HCT116 (cell line): ENCODE measurements at regions not wholly inside any gene's neighbourhood (a gene's known extent, or its start where the extent isn't known, plus 50 kb on each side); places are given as distances from the start of the nearest gene placed in this dataset.

Experiments
- ATAC-seq: fragments of 200-7000 bp; cut with Tn5 transposase; 2 replicates; pipeline ENCODE4 v1.9.1; 2020; ENCODE audit warnings: mild to moderate bottlenecking, moderate library complexity
- BruUV-seq: library from RNA; stranded (reverse); fragments of 400-500 nt; replicated peaks from 2 replicates; lab custom pipeline; 2021; lab: Mats Ljungman, UMichigan
- CTCF ChIA-PET: fragments of 300-600 bp; sonication (Branson Sonifier 250); formaldehyde crosslinking; loops from one replicate; lab custom pipeline; 2021; ENCODE audit warnings: antibody characterized with exemption; lab: Charles Lee
- POLR2A ChIA-PET: fragments of 300-600, 350-600 bp; sonication (Branson Sonifier 250); formaldehyde crosslinking; loops from one replicate; lab custom pipeline; 2021; ENCODE audit warnings: antibody characterized with exemption; lab: Charles Lee
- RAD21 ChIA-PET, 2 experiments: fragments of 300-600 bp; sonication (Branson Sonifier 250); formaldehyde crosslinking; loops; one replicate each; lab custom pipeline; 2023; ENCODE audit warnings: low total read pairs in 2 of 2; ENCODE audit not compliant: uncharacterized antibody in 2 of 2, unreplicated experiment in 2 of 2, low non-redundant PET in 1 of 2; lab: Charles Lee
- DNase-seq: peaks from one replicate; pipeline ENCODE4 v3.0.0-alpha.2; 2010; ENCODE audit warnings: low read depth, low spot score
- H2AFZ ChIP-seq: fragments of 200-600 bp; shearing (Covaris generic), sonication (generic); 2 replicates; pipeline ENCODE4 v1.6.1; 2017; ENCODE audit warnings: low read depth, mixed run types, mixed read lengths, antibody characterized with exemption, low read length; ENCODE audit not compliant: poor library complexity, severe bottlenecking
- H3K27ac ChIP-seq: 2 replicates; pipeline ENCODE4 v1.5.1; 2012; ENCODE audit warnings: low read depth, low read length
- H3K27me3 ChIP-seq: fragments of 200-600 bp; sonication (generic); 2 replicates; pipeline ENCODE4 v1.6.1; 2016; ENCODE audit warnings: mixed run types, low read length, mixed read lengths; ENCODE audit not compliant: insufficient read depth
- H3K36me3 ChIP-seq, 2 experiments: fragments of 200-500 bp in 1 of 2; fragments of 200-600 bp in 1 of 2; sonication (Bioruptor generic) in 1 of 2; sonication (generic) in 1 of 2; 2 replicates each; pipeline versions ENCODE4 v1.5.1 to v1.6.1; 2014 to 2016; ENCODE audit warnings: low read length in 2 of 2, inconsistent platforms in 1 of 2, mixed read lengths in 1 of 2, mixed run types in 1 of 2; ENCODE audit not compliant: insufficient read depth in 2 of 2, control insufficient read depth in 1 of 2
- H3K4me1 ChIP-seq, 2 experiments: fragments of 200-600 bp in 1 of 2; sonication (generic) in 1 of 2; 2 replicates each; pipeline versions ENCODE4 v1.5.1 to v1.6.1; 2012 to 2017; ENCODE audit warnings: low read length in 2 of 2, inconsistent platforms in 1 of 2, mild to moderate bottlenecking in 1 of 2, mixed read lengths in 1 of 2, mixed run types in 1 of 2, moderate library complexity in 1 of 2; ENCODE audit not compliant: insufficient read depth in 2 of 2, control insufficient read depth in 1 of 2
- H3K4me2 ChIP-seq: fragments of 200-600 bp; sonication (generic); 2 replicates; pipeline ENCODE4 v1.6.1; 2017; ENCODE audit warnings: mixed run types, low read length, mixed read lengths
- H3K4me3 ChIP-seq, 2 experiments: fragments of 200-600 bp in 1 of 2; sonication (generic) in 1 of 2; replicated peaks in 1 of 2; 2 replicates each; pipeline ENCODE4 v1.5.1; 2011 to 2016; ENCODE audit warnings: low read length in 2 of 2, control low read depth in 1 of 2, low read depth in 1 of 2, mild to moderate bottlenecking in 1 of 2, mixed read lengths in 1 of 2, mixed run types in 1 of 2
- H3K79me2 ChIP-seq: fragments of 200-600 bp; sonication (generic); 2 replicates; pipeline ENCODE4 v1.6.1; 2017; ENCODE audit warnings: mild to moderate bottlenecking, mixed run types, low read length, moderate library complexity, mixed read lengths; ENCODE audit not compliant: insufficient read depth
- H3K9ac ChIP-seq: fragments of 200-600 bp; sonication (generic); 2 replicates; pipeline ENCODE4 v1.6.1; 2016; ENCODE audit warnings: low read length, mixed read lengths
- H3K9me2 ChIP-seq: fragments of 200-600 bp; sonication (generic), shearing (Covaris generic); 2 replicates; pipeline ENCODE4 v1.6.1; 2017; ENCODE audit warnings: mixed run types, mild to moderate bottlenecking, moderate library complexity; ENCODE audit not compliant: insufficient read depth
- H3K9me3 ChIP-seq, 2 experiments: fragments of 200-500 bp in 1 of 2; fragments of 200-600 bp in 1 of 2; sonication (Bioruptor generic) in 1 of 2; sonication (generic) in 1 of 2; 2 replicates each; pipeline ENCODE4 v1.6.1; 2014 to 2017; ENCODE audit warnings: low read length in 2 of 2, mixed read lengths in 2 of 2, inconsistent platforms in 1 of 2, low read depth in 1 of 2, mild to moderate bottlenecking in 1 of 2, mixed run types in 1 of 2, moderate library complexity in 1 of 2; ENCODE audit not compliant: control insufficient read depth in 1 of 2, insufficient read depth in 1 of 2
- H4K20me1 ChIP-seq: fragments of 200-600 bp; sonication (generic), shearing (Covaris generic); 2 replicates; pipeline ENCODE4 v1.6.1; 2017; ENCODE audit warnings: mixed run types, mild to moderate bottlenecking, moderate library complexity; ENCODE audit not compliant: insufficient read depth
- CBX3 ChIP-seq: IDR thresholded peaks from 2 replicates; pipeline ENCODE4 v1.6.1; 2012; ENCODE audit warnings: low read depth
- CEBPB ChIP-seq: IDR thresholded peaks from 2 replicates; pipeline ENCODE4 v1.6.1; 2012; ENCODE audit warnings: low read depth
- EGR1 ChIP-seq: IDR thresholded peaks from 2 replicates; pipeline ENCODE4 v1.6.1; 2012; ENCODE audit warnings: low read depth
- EZH2 ChIP-seq: fragments of 200-600 bp; sonication (generic); IDR thresholded peaks from 2 replicates; pipeline ENCODE4 v1.6.1; 2017; ENCODE audit warnings: antibody characterized with exemption, mixed run types
- EZH2phosphoT487 ChIP-seq: fragments of 200-600 bp; IDR thresholded peaks from 2 replicates; pipeline ENCODE4 v1.6.1; 2018; ENCODE audit warnings: antibody characterized with exemption, borderline replicate concordance
- FOSL1 ChIP-seq: IDR thresholded peaks from 2 replicates; pipeline ENCODE4 v1.6.1; 2012; ENCODE audit warnings: low read depth
- JUND ChIP-seq: IDR thresholded peaks from 2 replicates; pipeline ENCODE4 v1.6.1; 2012
- POLR2AphosphoS5 ChIP-seq: IDR thresholded peaks from 2 replicates; pipeline ENCODE4 v1.6.1; 2011; ENCODE audit warnings: mild to moderate bottlenecking, low read depth, low read length, moderate library complexity
- SIN3A ChIP-seq: IDR thresholded peaks from 2 replicates; pipeline ENCODE4 v1.6.1; 2012; ENCODE audit warnings: low read depth
- SP1 ChIP-seq: IDR thresholded peaks from 2 replicates; pipeline ENCODE4 v1.6.1; 2012; ENCODE audit warnings: low read depth
- SRF ChIP-seq: IDR thresholded peaks from 2 replicates; pipeline ENCODE4 v1.6.1; 2012; ENCODE audit warnings: low read depth
- TCF7L2 ChIP-seq: IDR thresholded peaks from 2 replicates; pipeline ENCODE4 v1.7.0; 2011; ENCODE audit warnings: borderline replicate concordance, inconsistent platforms; ENCODE audit not compliant: insufficient read depth, insufficient read length; ENCODE audit errors: extremely low read depth
- ZFX ChIP-seq: fragments of 450-650 bp; IDR thresholded peaks from 2 replicates; pipeline ENCODE4 v1.6.1; 2017
- intact Hi-C: fragments of 100-400 bp; cut with micrococcal nuclease; formaldehyde crosslinking; loops from 2 replicates; pipeline ENCODE4 v1.10.0; 2022
- TF ChIP-seq, protein P1 (sequence below): IDR thresholded peaks from 2 replicates; pipeline ENCODE4 v1.6.1; 2012; ENCODE audit warnings: low read depth
- TF ChIP-seq, protein P2 (sequence below): IDR thresholded peaks from 2 replicates; pipeline ENCODE4 v1.6.1; 2011; ENCODE audit warnings: mild to moderate bottlenecking, low read length, moderate library complexity; ENCODE audit not compliant: insufficient replicate concordance; ENCODE audit errors: extremely low read depth
- TF ChIP-seq, protein P3 (sequence below): IDR thresholded peaks from 2 replicates; pipeline ENCODE4 v1.6.1; 2012

DNA sequence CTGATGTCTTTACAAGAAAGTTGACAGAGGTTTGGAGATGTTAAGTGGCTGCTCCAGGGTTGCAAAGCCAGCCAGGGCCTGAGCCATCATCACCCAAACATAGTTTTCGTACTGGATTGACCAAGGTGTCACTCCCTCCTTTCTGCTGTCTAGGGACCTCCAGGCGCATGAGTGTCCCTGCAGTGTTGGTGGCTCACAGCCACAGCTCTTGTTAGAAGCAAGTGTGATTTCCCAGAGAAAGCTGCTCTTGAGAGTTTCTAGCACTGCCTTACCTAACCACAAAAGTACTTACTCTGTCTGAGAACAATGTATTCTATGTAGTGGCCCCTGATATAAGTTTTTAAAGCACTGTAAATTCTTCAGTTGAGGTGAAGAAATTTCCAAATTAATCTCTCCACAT, 144.1 kb downstream of the SOX2 start:
- ChIA-PET POLR2A (no interaction called here), CTCF (no interaction called here)
- H2AFZ ChIP-seq: no peak overlapping the region

DNA sequence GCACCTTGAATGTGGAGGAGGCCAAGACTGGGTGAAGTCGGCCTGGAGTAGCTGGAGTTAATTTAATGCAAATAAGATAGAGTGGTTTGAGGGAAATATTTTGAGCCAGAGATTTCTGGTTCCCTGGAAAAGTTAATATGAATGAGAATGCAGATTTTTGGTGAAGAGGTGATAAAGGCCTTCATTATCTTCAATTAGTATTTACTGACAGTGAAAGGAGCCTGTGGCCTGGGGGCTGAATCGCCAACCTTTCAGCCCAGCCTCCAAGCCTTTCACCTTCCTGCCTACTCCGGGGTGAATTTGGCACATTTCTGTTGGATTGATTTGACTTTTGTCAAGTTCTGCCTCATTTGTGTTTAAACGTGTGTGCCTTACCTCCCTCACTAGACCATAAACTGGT, 147.8 kb downstream of the SOX2 start:
- BruUV-seq: no TSS peak
- H3K79me2 ChIP-seq: no peaks in the 10 kb centered on the region
- H3K4me3 ChIP-seq: no peak overlapping the region
- RAD21 ChIA-PET: no interaction called here
- no peaks in the 10 kb centered on the region for H3K36me3 ChIP-seq
- no peaks in the 10 kb centered on the region for H3K4me1 ChIP-seq
- no peak for ATAC-seq
- POLR2A ChIA-PET: no interaction called here
- H3K9ac ChIP-seq: no peak overlapping the region
- DNase-seq: no peak
- no peak for TF ChIP-seq CEBPB
- TF ChIP-seq EZH2phosphoT487: no peak
- no peak for TF ChIP-seq FOSL1
- no peak for TF ChIP-seq SIN3A
- no peak for TF ChIP-seq SP1
- TF ChIP-seq TCF7L2: no peak
- no peak for TF ChIP-seq ZFX
- TF ChIP-seq, protein P1, sequence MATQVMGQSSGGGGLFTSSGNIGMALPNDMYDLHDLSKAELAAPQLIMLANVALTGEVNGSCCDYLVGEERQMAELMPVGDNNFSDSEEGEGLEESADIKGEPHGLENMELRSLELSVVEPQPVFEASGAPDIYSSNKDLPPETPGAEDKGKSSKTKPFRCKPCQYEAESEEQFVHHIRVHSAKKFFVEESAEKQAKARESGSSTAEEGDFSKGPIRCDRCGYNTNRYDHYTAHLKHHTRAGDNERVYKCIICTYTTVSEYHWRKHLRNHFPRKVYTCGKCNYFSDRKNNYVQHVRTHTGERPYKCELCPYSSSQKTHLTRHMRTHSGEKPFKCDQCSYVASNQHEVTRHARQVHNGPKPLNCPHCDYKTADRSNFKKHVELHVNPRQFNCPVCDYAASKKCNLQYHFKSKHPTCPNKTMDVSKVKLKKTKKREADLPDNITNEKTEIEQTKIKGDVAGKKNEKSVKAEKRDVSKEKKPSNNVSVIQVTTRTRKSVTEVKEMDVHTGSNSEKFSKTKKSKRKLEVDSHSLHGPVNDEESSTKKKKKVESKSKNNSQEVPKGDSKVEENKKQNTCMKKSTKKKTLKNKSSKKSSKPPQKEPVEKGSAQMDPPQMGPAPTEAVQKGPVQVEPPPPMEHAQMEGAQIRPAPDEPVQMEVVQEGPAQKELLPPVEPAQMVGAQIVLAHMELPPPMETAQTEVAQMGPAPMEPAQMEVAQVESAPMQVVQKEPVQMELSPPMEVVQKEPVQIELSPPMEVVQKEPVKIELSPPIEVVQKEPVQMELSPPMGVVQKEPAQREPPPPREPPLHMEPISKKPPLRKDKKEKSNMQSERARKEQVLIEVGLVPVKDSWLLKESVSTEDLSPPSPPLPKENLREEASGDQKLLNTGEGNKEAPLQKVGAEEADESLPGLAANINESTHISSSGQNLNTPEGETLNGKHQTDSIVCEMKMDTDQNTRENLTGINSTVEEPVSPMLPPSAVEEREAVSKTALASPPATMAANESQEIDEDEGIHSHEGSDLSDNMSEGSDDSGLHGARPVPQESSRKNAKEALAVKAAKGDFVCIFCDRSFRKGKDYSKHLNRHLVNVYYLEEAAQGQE: no peak
- no peak for TF ChIP-seq SRF
- TF ChIP-seq POLR2AphosphoS5: no peak
- TF ChIP-seq, protein P2, sequence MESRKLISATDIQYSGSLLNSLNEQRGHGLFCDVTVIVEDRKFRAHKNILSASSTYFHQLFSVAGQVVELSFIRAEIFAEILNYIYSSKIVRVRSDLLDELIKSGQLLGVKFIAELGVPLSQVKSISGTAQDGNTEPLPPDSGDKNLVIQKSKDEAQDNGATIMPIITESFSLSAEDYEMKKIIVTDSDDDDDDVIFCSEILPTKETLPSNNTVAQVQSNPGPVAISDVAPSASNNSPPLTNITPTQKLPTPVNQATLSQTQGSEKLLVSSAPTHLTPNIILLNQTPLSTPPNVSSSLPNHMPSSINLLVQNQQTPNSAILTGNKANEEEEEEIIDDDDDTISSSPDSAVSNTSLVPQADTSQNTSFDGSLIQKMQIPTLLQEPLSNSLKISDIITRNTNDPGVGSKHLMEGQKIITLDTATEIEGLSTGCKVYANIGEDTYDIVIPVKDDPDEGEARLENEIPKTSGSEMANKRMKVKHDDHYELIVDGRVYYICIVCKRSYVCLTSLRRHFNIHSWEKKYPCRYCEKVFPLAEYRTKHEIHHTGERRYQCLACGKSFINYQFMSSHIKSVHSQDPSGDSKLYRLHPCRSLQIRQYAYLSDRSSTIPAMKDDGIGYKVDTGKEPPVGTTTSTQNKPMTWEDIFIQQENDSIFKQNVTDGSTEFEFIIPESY: no peak
- TF ChIP-seq, protein P3, sequence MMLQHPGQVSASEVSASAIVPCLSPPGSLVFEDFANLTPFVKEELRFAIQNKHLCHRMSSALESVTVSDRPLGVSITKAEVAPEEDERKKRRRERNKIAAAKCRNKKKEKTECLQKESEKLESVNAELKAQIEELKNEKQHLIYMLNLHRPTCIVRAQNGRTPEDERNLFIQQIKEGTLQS: no peak
- TF ChIP-seq JUND: no peak
- TF ChIP-seq EZH2: no peak
- no peak for TF ChIP-seq CBX3
- CTCF ChIA-PET: no interaction called here
- no peaks in the 10 kb centered on the region for H3K9me3 ChIP-seq
- intact Hi-C loops: no loop called here
- H2AFZ ChIP-seq: no peak overlapping the region
- no peak overlapping the region for H3K4me2 ChIP-seq
- no peaks in the 10 kb centered on the region for H4K20me1 ChIP-seq
- no peaks in the 10 kb centered on the region for H3K27me3 ChIP-seq
- H3K9me2 ChIP-seq: no peaks in the 10 kb centered on the region
- H3K27ac ChIP-seq: no peak overlapping the region

More for the DNA sequence above, 144.1 kb downstream of the SOX2 start:
- intact Hi-C loops: no loop called here
- Histone ChIP-seq H3K9me3 (no peaks in the 10 kb centered on the region), H3K27me3 (no peaks in the 10 kb centered on the region), H4K20me1 (no peaks in the 10 kb centered on the region), H3K4me1 (no peaks in the 10 kb centered on the region), H3K4me2 (no peak overlapping the region), H3K79me2 (no peaks in the 10 kb centered on the region), H3K36me3 (no peaks in the 10 kb centered on the region), H3K27ac (no peak overlapping the region), H3K4me3 (no peak overlapping the region), H3K9me2 (no peaks in the 10 kb centered on the region), H3K9ac (no peak overlapping the region)
- BruUV-seq: no TSS peak
- RAD21 ChIA-PET: no interaction called here
- no peak for TF ChIP-seq EGR1
- TF ChIP-seq, protein P3: no peak
- DNase-seq (no peak), ATAC-seq (no peak)
